A673 (cell line): ENCODE measurements at regions not wholly inside any gene's neighbourhood (a gene's known extent, or its start where the extent isn't known, plus 50 kb on each side); places are given as distances from the start of the nearest gene placed in this dataset.

Experiments used
- EZH2 ChIP-seq: fragments of 200-600 bp; sonication (generic); IDR thresholded peaks from 2 replicates; pipeline ENCODE4 v1.6.1; 2017; ENCODE audit warnings: borderline replicate concordance, low read depth, mild to moderate bottlenecking, mixed read lengths, antibody characterized with exemption, low read length; ENCODE audit not compliant: poor library complexity, severe bottlenecking
- TF ChIP-seq, protein P1 (sequence below): fragments of 300-800, 200-600 bp; sonication (generic); conservative IDR thresholded peaks from 2 replicates; pipeline ENCODE4 v1.5.1; 2017; ENCODE audit warnings: low read depth, mild to moderate bottlenecking, antibody characterized with exemption, low read length, moderate library complexity, mixed read lengths

DNA sequence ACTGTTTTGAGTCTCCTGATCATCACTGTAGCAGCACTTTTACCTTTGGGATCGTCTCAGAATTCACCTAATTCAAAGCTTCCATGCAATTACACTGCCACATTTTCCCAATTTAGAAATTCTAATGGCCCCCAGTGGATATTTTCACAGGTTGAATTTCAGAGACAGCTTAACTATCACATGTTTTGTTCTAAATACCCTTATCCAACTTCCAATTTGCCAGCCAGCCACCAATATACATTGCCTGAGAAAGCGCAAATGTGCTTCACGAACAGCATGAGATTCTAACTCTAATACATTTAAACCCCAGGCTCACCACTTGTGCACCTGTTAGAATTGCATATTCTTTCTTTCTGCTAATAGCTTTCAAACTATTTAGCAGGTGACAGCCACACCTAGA is 1160.9 kb upstream of the TMEM132C start:
- TF ChIP-seq, protein P1, sequence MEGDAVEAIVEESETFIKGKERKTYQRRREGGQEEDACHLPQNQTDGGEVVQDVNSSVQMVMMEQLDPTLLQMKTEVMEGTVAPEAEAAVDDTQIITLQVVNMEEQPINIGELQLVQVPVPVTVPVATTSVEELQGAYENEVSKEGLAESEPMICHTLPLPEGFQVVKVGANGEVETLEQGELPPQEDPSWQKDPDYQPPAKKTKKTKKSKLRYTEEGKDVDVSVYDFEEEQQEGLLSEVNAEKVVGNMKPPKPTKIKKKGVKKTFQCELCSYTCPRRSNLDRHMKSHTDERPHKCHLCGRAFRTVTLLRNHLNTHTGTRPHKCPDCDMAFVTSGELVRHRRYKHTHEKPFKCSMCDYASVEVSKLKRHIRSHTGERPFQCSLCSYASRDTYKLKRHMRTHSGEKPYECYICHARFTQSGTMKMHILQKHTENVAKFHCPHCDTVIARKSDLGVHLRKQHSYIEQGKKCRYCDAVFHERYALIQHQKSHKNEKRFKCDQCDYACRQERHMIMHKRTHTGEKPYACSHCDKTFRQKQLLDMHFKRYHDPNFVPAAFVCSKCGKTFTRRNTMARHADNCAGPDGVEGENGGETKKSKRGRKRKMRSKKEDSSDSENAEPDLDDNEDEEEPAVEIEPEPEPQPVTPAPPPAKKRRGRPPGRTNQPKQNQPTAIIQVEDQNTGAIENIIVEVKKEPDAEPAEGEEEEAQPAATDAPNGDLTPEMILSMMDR = no peak
- no peak for TF ChIP-seq EZH2
